LNCaP clone FGC (cell line): ENCODE measurements at regions not wholly inside any gene's neighbourhood (a gene's known extent, or its start where the extent isn't known, plus 50 kb on each side); places are given as distances from the start of the nearest gene placed in this dataset.

Source experiments
- DNase-seq: peaks from one replicate; pipeline ENCODE4 v3.0.0-alpha.2; 2011; ENCODE audit warnings: low read depth
- H3K4me3 ChIP-seq: 2 replicates; pipeline ENCODE4 v1.5.1; 2011; ENCODE audit warnings: mild to moderate bottlenecking, low read depth, low read length, control low read depth
- CTCF ChIP-seq: IDR thresholded peaks from 2 replicates; pipeline ENCODE4 v1.5.1; 2012; ENCODE audit warnings: mild to moderate bottlenecking; ENCODE audit not compliant: control insufficient read depth, insufficient read depth; ENCODE audit errors: extremely low read depth

GRCh38 chr11:116638463-116638862 is 134.3 kb downstream of the BUD13 start:
- DNase-seq = no peak
- H3K4me3 ChIP-seq = no peak overlapping the region
- no peak for TF ChIP-seq CTCF

- H3K4me3 ChIP-seq = no peak overlapping the region
- DNase-seq = no peak
- TF ChIP-seq CTCF = no peak
Observed at GRCh38 chr11:116637766-116638165, 135.0 kb downstream of the BUD13 start.

- no peak overlapping the region for H3K4me3 ChIP-seq
- no peak for TF ChIP-seq CTCF
- DNase-seq = no peak
Observed at GRCh38 chr11:116636341-116636929, 136.4 kb downstream of the BUD13 start.

GRCh38 chr11:116631201-116631600 is 141.6 kb downstream of the BUD13 start:
- no peak overlapping the region for H3K4me3 ChIP-seq
- no peak for TF ChIP-seq CTCF
- DNase-seq = no peak

GRCh38 chr11:116618461-116618860 is 154.3 kb downstream of the BUD13 start:
- no peak for DNase-seq
- no peak for TF ChIP-seq CTCF
- no peak overlapping the region for H3K4me3 ChIP-seq

- no peak for DNase-seq
- H3K4me3 ChIP-seq = no peak overlapping the region
- TF ChIP-seq CTCF = no peak
Observed at GRCh38 chr11:116615211-116615865, 157.4 kb downstream of the BUD13 start.
